IMR-90 (cell line): ENCODE measurements at regions not wholly inside any gene's neighbourhood (a gene's known extent, or its start where the extent isn't known, plus 50 kb on each side); places are given as distances from the start of the nearest gene placed in this dataset.

Experiments
- ATAC-seq: fragments of 200-7000 bp; cut with Tn5 transposase; 2 replicates; pipeline ENCODE4 v1.9.1; 2020; ENCODE audit warnings: low read depth, mild to moderate bottlenecking, moderate library complexity
- BruUV-seq: library from RNA; stranded (reverse); fragments of 400-500 nt; replicated peaks from 2 replicates; lab custom pipeline; 2021; lab: Mats Ljungman, UMichigan
- CTCF ChIA-PET: fragments of 300-600 bp; formaldehyde crosslinking; extraction: SDS; loops from one replicate; lab custom pipeline; 2021; ENCODE audit warnings: antibody characterized with exemption; lab: Yijun Ruan, JAX
- POLR2A ChIA-PET: fragments of 300-600 bp; sonication (Branson Sonifier 250); formaldehyde crosslinking; loops from one replicate; lab custom pipeline; 2022; ENCODE audit warnings: antibody characterized with exemption; ENCODE audit not compliant: unreplicated experiment; lab: Charles Lee
- DNase-seq: peaks from one replicate; pipeline ENCODE4 v3.0.0; 2013
- H2AFZ ChIP-seq: replicated peaks from 2 replicates; pipeline ENCODE3; 2013; ENCODE audit warnings: low read length, mild to moderate bottlenecking; ENCODE audit not compliant: poor library complexity
- H2AK5ac ChIP-seq: 2 replicates; pipeline ENCODE4 v1.6.1; 2013; ENCODE audit warnings: low read depth, low read length, inconsistent platforms
- H2AK9ac ChIP-seq: replicated peaks from 2 replicates; pipeline ENCODE3; 2013; ENCODE audit warnings: mild to moderate bottlenecking, low read depth, low read length, moderate library complexity; ENCODE audit not compliant: poor library complexity
- H2BK120ac ChIP-seq: 2 replicates; pipeline ENCODE4 v1.6.1; 2013; ENCODE audit warnings: low read depth, low read length, inconsistent platforms
- H2BK15ac ChIP-seq: 3 replicates; pipeline ENCODE4 v1.6.1; 2013; ENCODE audit warnings: low read depth, low read length, inconsistent platforms
- H2BK20ac ChIP-seq: 2 replicates; pipeline ENCODE4 v1.6.1; 2013; ENCODE audit warnings: low read depth, mild to moderate bottlenecking, inconsistent platforms, low read length, moderate library complexity
- H2BK5ac ChIP-seq: 2 replicates; pipeline ENCODE4 v1.6.1; 2013; ENCODE audit warnings: mild to moderate bottlenecking, low read depth, low read length, inconsistent platforms; ENCODE audit not compliant: poor library complexity, severe bottlenecking
- H3K14ac ChIP-seq: replicated peaks from 2 replicates; pipeline ENCODE4 v1.6.1; 2013; ENCODE audit warnings: low read depth, low read length, inconsistent platforms
- H3K18ac ChIP-seq: 2 replicates; pipeline ENCODE4 v1.6.1; 2013; ENCODE audit warnings: low read depth, low read length, control low read depth
- H3K23ac ChIP-seq: 2 replicates; pipeline ENCODE4 v1.6.1; 2013; ENCODE audit warnings: low read depth, low read length, inconsistent platforms
- H3K27ac ChIP-seq: 2 replicates; pipeline ENCODE4 v1.5.1; 2013; ENCODE audit warnings: mild to moderate bottlenecking, control low read depth, low read length; ENCODE audit not compliant: insufficient read depth
- H3K27me3 ChIP-seq: 2 replicates; pipeline ENCODE4 v1.6.1; 2013; ENCODE audit warnings: low read length; ENCODE audit not compliant: control insufficient read depth, insufficient read depth
- H3K36me3 ChIP-seq: 2 replicates; pipeline ENCODE4 v1.6.1; 2013; ENCODE audit warnings: low read length, mixed read lengths; ENCODE audit not compliant: control insufficient read depth, insufficient read depth
- H3K4ac ChIP-seq: 2 replicates; pipeline ENCODE4 v1.6.1; 2013; ENCODE audit warnings: low read depth, low read length, inconsistent platforms
- H3K4me1 ChIP-seq: 2 replicates; pipeline ENCODE4 v1.6.1; 2013; ENCODE audit warnings: low read length, mixed read lengths; ENCODE audit not compliant: control insufficient read depth, insufficient read depth
- H3K4me2 ChIP-seq: 2 replicates; pipeline ENCODE4 v1.6.1; 2013; ENCODE audit warnings: low read depth, mild to moderate bottlenecking, control low read depth, low read length, moderate library complexity
- H3K4me3 ChIP-seq: 2 replicates; pipeline ENCODE4 v1.5.1; 2013; ENCODE audit warnings: low read depth, mild to moderate bottlenecking, control low read depth, low read length, moderate library complexity; ENCODE audit not compliant: insufficient read depth
- H3K56ac ChIP-seq: 2 replicates; pipeline ENCODE4 v1.6.1; 2013; ENCODE audit warnings: low read length, inconsistent platforms; ENCODE audit not compliant: insufficient read depth; ENCODE audit errors: extremely low read depth
- H3K79me1 ChIP-seq, 2 experiments: 2 replicates each; pipeline ENCODE4 v1.6.1; 2013; ENCODE audit warnings: low read length in 2 of 2, inconsistent platforms in 1 of 2, low read depth in 1 of 2
- H3K9ac ChIP-seq: 2 replicates; pipeline ENCODE4 v1.6.1; 2013; ENCODE audit warnings: low read depth, low read length, control low read depth
- H3K9me1 ChIP-seq: 2 replicates; pipeline ENCODE4 v1.6.1; 2013; ENCODE audit warnings: low read length, inconsistent platforms; ENCODE audit not compliant: insufficient read depth
- H3K9me3 ChIP-seq: 2 replicates; pipeline ENCODE4 v1.6.1; 2013; ENCODE audit warnings: low read length; ENCODE audit not compliant: control insufficient read depth, insufficient read depth
- H4K20me1 ChIP-seq: 2 replicates; pipeline ENCODE4 v1.6.1; 2013; ENCODE audit warnings: low read length, inconsistent platforms; ENCODE audit not compliant: insufficient read depth
- H4K5ac ChIP-seq: 2 replicates; pipeline ENCODE4 v1.6.1; 2013; ENCODE audit warnings: mild to moderate bottlenecking, low read depth, low read length, control low read depth
- H4K8ac ChIP-seq, 2 experiments: 2 replicates each; pipeline ENCODE4 v1.6.1; 2013; ENCODE audit warnings: low read depth in 2 of 2, low read length in 2 of 2, control low read depth in 1 of 2, inconsistent platforms in 1 of 2
- H4K91ac ChIP-seq: 2 replicates; pipeline ENCODE4 v1.6.1; 2013; ENCODE audit warnings: low read depth, low read length, inconsistent platforms; ENCODE audit not compliant: insufficient read depth
- BHLHE40 ChIP-seq: fragments of 150-350 bp; IDR thresholded peaks from 2 replicates; pipeline ENCODE4 v1.6.1; 2016; ENCODE audit warnings: mild to moderate bottlenecking, low read depth, low read length
- CEBPB ChIP-seq: IDR thresholded peaks from 2 replicates; pipeline ENCODE4 v1.6.1; 2012; ENCODE audit warnings: low read depth, low read length, improper control_type of control experiment
- FOS ChIP-seq: fragments of 150-350 bp; IDR thresholded peaks from 2 replicates; pipeline ENCODE4 v1.6.1; 2016; ENCODE audit warnings: low read depth, low read length
- MAFK ChIP-seq: IDR thresholded peaks from 2 replicates; pipeline ENCODE4 v1.6.1; 2012; ENCODE audit warnings: low read depth, low read length, improper control_type of control experiment
- MAZ ChIP-seq: IDR thresholded peaks from 2 replicates; pipeline ENCODE4 v1.6.1; 2012; ENCODE audit warnings: low read depth, mild to moderate bottlenecking, low read length, improper control_type of control experiment, moderate library complexity, borderline replicate concordance
- MXI1 ChIP-seq: IDR thresholded peaks from 2 replicates; pipeline ENCODE4 v1.6.1; 2012; ENCODE audit warnings: low read depth, mild to moderate bottlenecking, low read length, moderate library complexity, borderline replicate concordance
- NFE2L2 ChIP-seq: fragments of 150-350 bp; IDR thresholded peaks from 2 replicates; pipeline ENCODE4 v1.6.1; 2016; ENCODE audit warnings: low read depth, mild to moderate bottlenecking, low read length
- RAD21 ChIP-seq: IDR thresholded peaks from 2 replicates; pipeline ENCODE4 v1.6.1; 2012; ENCODE audit warnings: low read length, improper control_type of control experiment
- RFX5 ChIP-seq: IDR thresholded peaks from 2 replicates; pipeline ENCODE4 v1.8.0; 2012; ENCODE audit warnings: low read depth, mild to moderate bottlenecking, low read length, moderate library complexity
- WGBS, 2 experiments: methylation state at CpG; one replicate each; pipeline versions ENCODE4 v1.1.5 to v1.1.7; 2013; ENCODE audit warnings: missing lambda C conversion rate in 2 of 2; ENCODE audit not compliant: insufficient read length in 1 of 2; ENCODE audit errors: extremely low coverage in 2 of 2; 5-methylcytosine and 5-hydroxymethylcytosine counted together
- dilution Hi-C: fragments of 300-500 bp; cut with HindIII; formaldehyde crosslinking; loops from one replicate; pipeline ENCODE4 v1.14.3; 2018; ENCODE audit warnings: low sequenced_read_pairs; ENCODE audit not compliant: unreplicated experiment
- in situ Hi-C: fragments of 300-500 bp; cut with MboI; formaldehyde crosslinking; loops from 3 replicates; pipeline ENCODE4 v1.14.3; 2019; ENCODE audit warnings: low sequenced_read_pairs, inconsistent platforms, mixed read lengths
- intact Hi-C: fragments of 100-400 bp; cut with micrococcal nuclease; formaldehyde crosslinking; loops from 2 replicates; pipeline ENCODE4 v1.10.0; 2022

DNA sequence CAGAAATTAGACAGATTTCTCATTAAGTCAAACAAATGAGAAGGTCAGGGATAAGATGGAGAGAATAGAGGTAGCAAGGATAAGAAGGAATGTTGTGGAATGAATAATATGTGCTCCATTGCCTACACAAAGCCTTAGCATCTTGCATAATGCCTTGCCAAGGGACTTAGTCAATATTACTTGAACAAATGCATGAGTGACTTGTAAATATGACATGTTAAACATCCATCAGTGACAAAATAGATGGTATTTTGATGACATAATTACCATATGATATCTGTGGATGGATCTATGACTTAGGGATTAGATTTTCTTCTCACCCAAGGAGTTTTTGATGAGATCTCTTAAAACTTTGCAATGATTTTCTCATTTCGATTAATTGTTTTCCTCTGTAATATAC is 194.1 kb upstream of the RASSF8 start:
- Histone ChIP-seq H3K79me1 (no peaks in the 10 kb centered on the region), H4K5ac (no peak overlapping the region), H3K23ac (no peak overlapping the region), H3K14ac (no peak overlapping the region), H2AFZ (no peak overlapping the region), H2AK5ac (no peak overlapping the region), H3K56ac (no peak overlapping the region), H4K8ac (no peak overlapping the region), H3K27ac (no peak overlapping the region), H3K9ac (no peak overlapping the region), H3K4me1 (peaks cover 7% of the 10 kb centered on the region), H3K36me3 (no peaks in the 10 kb centered on the region), H3K4me3 (no peak overlapping the region), H4K91ac (no peak overlapping the region), H2BK15ac (no peak overlapping the region), H3K4ac (no peak overlapping the region), H2BK20ac (no peak overlapping the region), H2AK9ac (no peak overlapping the region), H3K9me1 (0 out of 2 replicates have a peak, but pooled peaks cover 3% of the 10 kb centered on the region), H3K18ac (no peak overlapping the region), H2BK5ac (peak overlapping the region; percentile 19), H4K20me1 (no peaks in the 10 kb centered on the region), H3K9me3 (no peaks in the 10 kb centered on the region), H3K4me2 (no peak overlapping the region), H2BK120ac (no peak overlapping the region), H3K27me3 (no peaks in the 10 kb centered on the region)
- intact Hi-C loops (no loop called here), dilution Hi-C loops (no loop called here), in situ Hi-C loops (no loop called here)
- TF ChIP-seq RFX5 (no peak), MAZ (no peak), MAFK (no peak), BHLHE40 (no peak), FOS (no peak), NFE2L2 (no peak), RAD21 (no peak), CEBPB (peak; percentile 20; the same call in 1 of the 2 replicates), MXI1 (no peak)
- WGBS, 2 experiments = no CpG with 5 or more reads among the region's 1 CpG
- CTCF ChIA-PET = no interaction called here
- BruUV-seq = no TSS peak
- ATAC-seq = no peak
- no peak for DNase-seq
- POLR2A ChIA-PET = no interaction called here
